Smooth muscle cell (in vitro differentiated cells): ENCODE measurements at regions not wholly inside any gene's neighbourhood (a gene's known extent, or its start where the extent isn't known, plus 50 kb on each side); places are given as distances from the start of the nearest gene placed in this dataset.

Experiments
- DNase-seq: peaks from one replicate; lab custom pipeline; 2025; ENCODE audit not compliant: unreplicated experiment; lab: John Stamatoyannopoulos, UW
- H2AFZ ChIP-seq: fragments of 200-600 bp; sonication (generic); 2 replicates; pipeline ENCODE4 v1.6.0; 2016; ENCODE audit warnings: antibody characterized with exemption, low read depth, mild to moderate bottlenecking
- H3F3A ChIP-seq: fragments of 200-600 bp; sonication (generic); 2 replicates; pipeline ENCODE4 v1.6.0; 2017; ENCODE audit warnings: antibody characterized with exemption, low read depth
- H3K27ac ChIP-seq: fragments of 200-600 bp; sonication (generic); 2 replicates; pipeline ENCODE4 v1.5.1; 2016; ENCODE audit warnings: low read depth, mild to moderate bottlenecking
- H3K27me3 ChIP-seq: fragments of 200-600 bp; sonication (generic); 2 replicates; pipeline ENCODE4 v1.6.1; 2016; ENCODE audit warnings: low read depth, mild to moderate bottlenecking
- H3K36me3 ChIP-seq: fragments of 200-600 bp; sonication (generic); 2 replicates; pipeline ENCODE4 v1.5.1; 2016; ENCODE audit warnings: low read depth
- H3K4me1 ChIP-seq: fragments of 200-600 bp; sonication (generic); 2 replicates; pipeline ENCODE4 v1.5.1; 2016; ENCODE audit warnings: low read depth
- H3K4me2 ChIP-seq: fragments of 200-600 bp; sonication (generic); 2 replicates; pipeline ENCODE4 v1.6.0; 2016; ENCODE audit warnings: mild to moderate bottlenecking
- H3K4me3 ChIP-seq: fragments of 200-600 bp; sonication (generic); 2 replicates; pipeline ENCODE4 v1.5.1; 2016; ENCODE audit warnings: mild to moderate bottlenecking
- H3K79me2 ChIP-seq: fragments of 200-600 bp; sonication (generic); 2 replicates; pipeline ENCODE4 v1.6.0; 2016; ENCODE audit warnings: low read depth, mild to moderate bottlenecking
- H3K9ac ChIP-seq: fragments of 200-600 bp; sonication (generic); 2 replicates; pipeline ENCODE4 v1.6.0; 2016; ENCODE audit warnings: low read depth
- H3K9me3 ChIP-seq: fragments of 200-600 bp; sonication (generic); replicated peaks from 2 replicates; pipeline ENCODE4 v1.5.1; 2016; ENCODE audit warnings: low read depth
- H4K20me1 ChIP-seq: fragments of 200-600 bp; sonication (generic); 2 replicates; pipeline ENCODE4 v1.6.0; 2016; ENCODE audit warnings: low read depth
- CTCF ChIP-seq: fragments of 200-600 bp; sonication (generic); IDR thresholded peaks from 2 replicates; pipeline ENCODE4 v1.5.1; 2017; ENCODE audit warnings: borderline replicate concordance, mild to moderate bottlenecking, antibody characterized with exemption; ENCODE audit not compliant: insufficient read depth, poor library complexity, severe bottlenecking
- WGBS: methylation state at CpG from one replicate; pipeline ENCODE4 v1.1.7; 2016; ENCODE audit warnings: low lambda C conversion rate; 5-methylcytosine and 5-hydroxymethylcytosine counted together

DNA sequence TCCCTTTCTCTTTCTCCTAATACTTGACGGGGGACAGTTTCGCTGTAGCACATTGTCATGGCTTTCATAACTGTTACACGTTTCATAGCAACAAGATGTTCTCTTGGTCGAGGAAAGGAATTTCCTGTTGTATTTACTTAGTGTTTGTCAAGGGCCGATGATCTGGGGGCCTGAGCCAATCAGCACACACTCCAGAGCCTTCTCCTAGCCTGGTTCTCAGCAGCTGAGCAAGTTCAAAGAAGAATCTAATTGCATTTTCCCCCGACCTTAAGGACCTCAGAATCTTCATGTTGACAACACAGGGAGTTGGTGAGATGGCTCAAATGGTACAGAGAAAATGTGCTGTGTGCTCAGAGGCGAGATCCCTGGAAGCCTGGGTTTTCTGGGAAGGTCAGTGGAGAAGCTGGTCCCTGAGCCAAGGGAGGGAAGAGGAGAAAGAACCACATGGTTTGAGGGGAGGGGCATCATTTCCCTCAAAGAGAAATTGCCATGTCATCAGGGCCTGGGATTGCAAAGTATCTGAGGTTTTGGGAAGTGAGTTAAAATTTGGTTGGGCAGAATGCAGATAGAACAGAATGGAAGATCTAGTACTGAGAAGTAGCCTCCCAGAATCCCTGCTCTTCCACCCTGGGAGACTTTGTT lies 76.9 kb upstream of the AGAP1 start:
- no peaks in the 10 kb centered on the region for H3K4me1 ChIP-seq
- H3K36me3 ChIP-seq = no peaks in the 10 kb centered on the region
- H3K4me3 ChIP-seq = no peak overlapping the region
- H3F3A ChIP-seq = no peaks in the 10 kb centered on the region
- H3K27ac ChIP-seq = no peak overlapping the region
- H3K9ac ChIP-seq = no peak overlapping the region
- H2AFZ ChIP-seq = peak overlapping the region; percentile 4
- no peak for DNase-seq
- no peak for TF ChIP-seq CTCF
- no peak overlapping the region for H3K4me2 ChIP-seq
- 58% methylated on average over 7 of the region's 7 CpGs for WGBS
- H4K20me1 ChIP-seq = no peaks in the 10 kb centered on the region
- H3K79me2 ChIP-seq = no peaks in the 10 kb centered on the region
- H3K27me3 ChIP-seq = no peaks in the 10 kb centered on the region
- no peaks in the 10 kb centered on the region for H3K9me3 ChIP-seq

- no peaks in the 10 kb centered on the region for H3K36me3 ChIP-seq
- TF ChIP-seq CTCF = no peak
- no peak for DNase-seq
- no peaks in the 10 kb centered on the region for H3K79me2 ChIP-seq
- H3K9ac ChIP-seq = no peak overlapping the region
- no peak overlapping the region for H3K4me2 ChIP-seq
- H2AFZ ChIP-seq = no peak overlapping the region
- no peaks in the 10 kb centered on the region for H3F3A ChIP-seq
- H4K20me1 ChIP-seq = no peaks in the 10 kb centered on the region
- no peaks in the 10 kb centered on the region for H3K4me1 ChIP-seq
- no peak overlapping the region for H3K4me3 ChIP-seq
- WGBS = 87% methylated on average over 7 of the region's 7 CpGs
- H3K9me3 ChIP-seq = no peaks in the 10 kb centered on the region
- no peak overlapping the region for H3K27ac ChIP-seq
- H3K27me3 ChIP-seq = no peaks in the 10 kb centered on the region
Observed at GRCh38 chr2:235418918-235419317, 74.9 kb upstream of the AGAP1 start.

DNA sequence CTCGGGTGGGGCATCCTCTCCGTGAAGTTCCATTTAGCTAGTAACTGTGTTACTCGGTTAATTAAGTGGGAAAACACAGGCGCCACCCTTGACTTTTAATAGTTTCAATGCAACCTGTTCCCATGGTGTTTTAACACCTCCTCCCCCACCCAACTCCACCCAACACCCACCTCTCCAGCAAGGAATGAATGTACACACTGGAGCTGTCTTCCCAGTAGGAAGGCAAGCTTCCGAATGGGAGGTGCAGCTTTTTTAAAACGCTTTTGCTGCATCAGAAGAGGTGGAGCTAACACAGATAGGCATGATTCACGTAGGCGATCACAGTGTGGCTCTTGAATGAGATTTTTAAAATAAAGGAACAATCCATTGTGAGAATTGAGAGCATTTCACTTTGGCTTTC lies 73.8 kb upstream of the AGAP1 start:
- Histone ChIP-seq H3K36me3 (no peaks in the 10 kb centered on the region), H3K4me3 (no peak overlapping the region), H3K27me3 (no peaks in the 10 kb centered on the region), H3K9me3 (no peaks in the 10 kb centered on the region), H3K27ac (no peak overlapping the region), H3K9ac (no peak overlapping the region), H4K20me1 (no peaks in the 10 kb centered on the region), H3F3A (no peaks in the 10 kb centered on the region), H3K4me2 (no peak overlapping the region), H2AFZ (no peak overlapping the region), H3K79me2 (no peaks in the 10 kb centered on the region), H3K4me1 (no peaks in the 10 kb centered on the region)
- DNase-seq = no peak
- TF ChIP-seq CTCF = no peak
- WGBS = 90% methylated on average over 8 of the region's 8 CpGs

DNA sequence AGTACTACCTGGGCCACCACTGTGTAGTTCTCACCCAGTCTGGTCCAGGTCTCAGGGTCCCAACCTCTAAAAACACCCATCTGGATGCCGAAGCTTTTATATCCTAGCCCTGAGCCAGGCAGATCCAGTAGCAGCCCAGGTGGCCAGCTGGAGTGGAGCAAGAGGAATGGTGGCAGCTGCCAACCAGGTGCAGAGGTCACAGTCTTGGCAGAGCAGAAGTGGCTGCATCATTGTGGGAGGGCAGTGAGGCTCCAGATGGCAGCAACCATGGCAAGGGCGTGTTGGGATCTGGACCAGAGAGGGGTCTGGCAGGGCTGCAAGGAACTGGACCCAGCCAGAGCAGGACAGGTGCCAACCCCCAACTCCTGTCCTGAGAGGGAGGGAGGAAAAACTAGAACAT lies 72.2 kb upstream of the AGAP1 start:
- DNase-seq = no peak
- no peaks in the 10 kb centered on the region for H3F3A ChIP-seq
- H3K79me2 ChIP-seq = no peaks in the 10 kb centered on the region
- no peaks in the 10 kb centered on the region for H3K9me3 ChIP-seq
- no peaks in the 10 kb centered on the region for H3K4me1 ChIP-seq
- no peak overlapping the region for H2AFZ ChIP-seq
- no peak overlapping the region for H3K4me3 ChIP-seq
- no peak overlapping the region for H3K9ac ChIP-seq
- no peak overlapping the region for H3K4me2 ChIP-seq
- 77% methylated on average over 2 of the region's 2 CpGs for WGBS
- no peaks in the 10 kb centered on the region for H4K20me1 ChIP-seq
- H3K36me3 ChIP-seq = no peaks in the 10 kb centered on the region
- no peak overlapping the region for H3K27ac ChIP-seq
- H3K27me3 ChIP-seq = no peaks in the 10 kb centered on the region
- no peak for TF ChIP-seq CTCF
